Activated CD4-positive, CD25-positive, alpha-beta regulatory T cell (primary cell): ENCODE measurements at regions not wholly inside any gene's neighbourhood (a gene's known extent, or its start where the extent isn't known, plus 50 kb on each side); places are given as distances from the start of the nearest gene placed in this dataset.
"Not testable (repeated sequence)": the region's sequence is repeated elsewhere in the genome, so short reads cannot be mapped to it uniquely, and the experiment has no call there.

Source experiments
- DNase-seq, 4 experiments: peaks; one replicate each; lab custom pipeline; 2025; lab: John Stamatoyannopoulos, UW

DNA sequence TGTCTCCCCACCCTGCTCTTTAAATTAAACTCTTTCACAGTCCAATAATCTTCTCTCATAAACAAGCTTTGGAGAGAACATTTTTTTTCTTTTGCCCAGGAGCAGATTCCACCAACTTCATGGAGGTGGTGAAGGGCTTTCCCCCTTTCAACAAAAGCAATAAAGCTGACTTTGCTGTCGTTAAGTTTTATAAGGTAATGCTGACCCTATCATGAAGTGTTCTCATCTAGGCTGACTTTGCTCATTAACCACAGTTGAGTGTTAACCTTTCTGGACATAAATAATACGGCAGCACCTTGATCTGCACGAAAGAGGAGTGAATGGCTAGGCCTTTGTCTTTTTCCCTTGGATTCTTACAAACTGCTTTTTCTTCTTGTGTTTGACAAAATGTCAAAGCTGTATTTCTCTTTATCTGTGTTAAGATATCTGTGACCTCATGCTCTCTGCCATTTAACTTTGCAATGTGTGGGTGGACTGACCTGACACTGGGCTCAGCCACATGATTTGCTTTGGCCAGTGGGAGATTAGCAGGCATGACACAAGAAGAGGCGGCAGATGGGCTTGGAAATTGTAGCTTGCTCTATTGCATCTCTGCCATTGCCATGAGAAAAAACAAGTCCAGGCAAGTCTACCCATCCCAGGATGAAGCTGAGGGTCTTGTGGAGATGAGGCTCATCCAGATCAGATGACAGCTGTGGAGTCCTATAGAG is 470.9 kb upstream of the CCDC196 start:
- DNase-seq, result no peak

DNA sequence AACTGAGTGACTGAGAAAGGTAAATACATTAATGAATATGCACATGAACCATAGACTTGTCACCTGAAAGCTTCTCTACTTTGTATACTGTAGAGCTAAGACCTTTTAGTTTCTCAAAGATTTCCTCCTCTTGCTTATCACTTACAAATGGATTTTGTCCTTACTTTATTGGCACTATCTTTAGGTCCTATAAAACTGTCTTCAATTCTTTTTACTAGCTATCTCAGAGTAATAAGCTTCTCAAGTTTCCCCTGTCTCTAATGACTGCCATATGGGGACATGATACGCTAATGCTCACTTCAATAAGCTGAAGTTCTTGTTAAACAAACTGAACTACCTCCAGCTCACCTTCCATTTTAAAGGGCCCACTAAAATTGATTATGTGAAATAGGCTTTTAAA is 468.2 kb upstream of the CCDC196 start:
- no peak for DNase-seq

DNA sequence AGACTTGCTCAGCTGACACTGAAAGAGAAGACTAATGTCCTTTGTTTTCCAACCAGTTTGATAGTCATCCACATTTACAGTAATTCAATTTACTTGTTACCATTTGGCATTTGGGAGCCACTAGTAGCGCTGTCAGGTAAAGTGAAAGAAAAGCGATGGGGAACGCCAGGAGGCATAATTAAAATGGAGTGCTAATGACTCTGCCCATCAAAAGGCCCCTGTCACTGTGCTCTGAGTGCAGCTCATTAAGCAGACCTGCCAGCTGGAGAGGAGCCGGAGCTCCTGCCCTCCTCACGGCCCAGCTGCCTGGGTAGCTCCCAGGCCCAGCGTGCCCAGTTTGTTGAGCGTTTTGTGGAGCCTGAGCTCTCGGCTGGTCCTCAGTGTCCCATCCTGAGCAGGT is 463.6 kb upstream of the CCDC196 start:
- DNase-seq, result no peak

DNA sequence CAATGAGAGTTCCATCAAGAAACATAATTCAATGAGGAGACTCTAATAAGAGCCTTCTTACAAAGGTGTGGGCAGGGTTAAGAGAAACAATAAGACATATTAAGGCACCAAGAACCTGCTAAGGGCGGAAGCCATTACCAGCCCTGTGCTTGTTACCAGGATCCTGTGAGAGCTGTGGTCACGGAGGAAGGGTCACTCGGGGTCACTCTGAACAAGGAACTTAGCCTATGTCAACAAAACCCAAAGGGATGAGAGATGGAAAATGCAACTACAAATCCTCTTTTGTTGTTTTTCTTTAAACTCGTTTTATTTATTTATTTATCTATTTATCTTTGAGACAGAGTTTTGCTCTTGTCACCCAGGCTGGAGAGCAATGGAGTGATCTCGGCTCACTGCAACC is 460.4 kb upstream of the CCDC196 start:
- no peak for DNase-seq

DNA sequence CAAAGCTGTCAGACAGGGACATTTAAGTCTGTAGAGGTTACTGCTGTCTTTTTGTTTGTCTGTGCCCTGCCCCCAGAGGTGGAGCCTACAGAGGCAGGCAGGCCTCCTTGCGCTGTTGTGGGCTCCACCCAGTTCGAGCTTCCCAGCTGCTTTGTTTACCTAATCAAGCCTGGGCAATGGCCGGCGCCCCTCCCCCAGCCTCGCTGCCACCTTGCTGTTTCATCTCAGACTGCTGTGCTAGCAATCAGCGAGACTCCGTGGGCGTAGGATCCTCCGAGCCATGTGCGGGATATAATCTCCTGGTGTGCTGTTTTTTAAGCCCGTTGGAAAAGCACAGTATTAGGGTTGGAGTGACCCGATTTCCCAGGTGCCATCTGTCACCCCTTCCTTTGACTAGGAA is 454.2 kb upstream of the CCDC196 start:
- DNase-seq, result not testable (repeated sequence)

DNA sequence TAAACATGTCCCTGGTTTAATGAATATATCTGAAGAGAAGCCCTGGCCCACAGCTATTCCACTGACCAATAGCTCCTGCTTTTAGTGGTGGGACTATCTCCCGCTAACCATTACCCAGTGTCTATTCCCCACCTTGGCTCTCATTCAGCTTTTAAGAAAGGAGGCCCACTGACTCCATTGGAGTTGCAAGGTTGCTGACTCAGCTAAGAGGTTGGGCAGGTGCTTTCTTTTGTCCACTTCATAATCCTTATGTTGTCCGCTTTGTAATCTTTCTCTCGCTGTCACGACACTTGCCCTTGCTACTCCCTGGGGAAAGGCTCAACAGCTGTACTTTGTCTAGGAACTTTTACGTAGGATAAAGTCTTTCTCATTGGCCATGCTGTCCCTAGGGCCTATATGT is 453.4 kb upstream of the CCDC196 start:
- no peak for DNase-seq

DNA sequence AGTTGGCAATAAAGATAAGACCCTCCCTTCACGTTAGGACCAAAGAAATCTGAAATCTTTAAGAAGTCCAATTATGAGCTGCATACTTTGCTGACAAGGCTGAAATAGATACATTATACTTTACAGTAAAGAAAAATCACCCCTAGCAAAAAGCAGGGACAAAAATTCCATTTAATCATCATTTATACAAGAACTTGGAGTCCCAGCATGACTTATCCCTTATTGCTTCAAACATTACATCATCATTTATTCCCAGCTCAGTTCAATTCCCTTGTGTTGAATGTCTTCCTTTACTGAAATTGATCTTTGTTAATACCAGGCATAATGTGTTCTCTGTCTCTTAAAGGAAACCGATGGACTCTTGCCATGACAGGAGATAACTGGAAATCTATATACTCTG is 449.6 kb upstream of the CCDC196 start:
- no peak for DNase-seq

DNA sequence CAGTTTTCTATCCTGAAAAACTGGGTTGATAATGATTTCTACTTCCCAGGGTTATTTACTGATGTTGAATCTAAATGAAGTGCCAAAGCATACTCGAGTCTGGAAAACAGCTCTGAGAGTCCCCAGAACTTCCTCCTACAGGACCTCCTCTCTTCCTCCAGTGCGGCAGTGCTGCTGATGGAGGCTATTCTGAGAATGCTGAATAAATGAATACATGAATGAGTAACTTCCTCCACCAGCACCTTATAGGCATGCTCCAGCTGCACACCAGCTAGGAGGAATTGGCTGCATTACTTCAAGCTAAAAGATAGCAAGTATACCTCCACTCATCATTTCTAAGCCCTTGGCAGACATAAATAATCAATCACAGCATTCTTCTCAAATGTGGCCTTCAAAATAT is 448.8 kb upstream of the CCDC196 start:
- DNase-seq, result no peak

DNA sequence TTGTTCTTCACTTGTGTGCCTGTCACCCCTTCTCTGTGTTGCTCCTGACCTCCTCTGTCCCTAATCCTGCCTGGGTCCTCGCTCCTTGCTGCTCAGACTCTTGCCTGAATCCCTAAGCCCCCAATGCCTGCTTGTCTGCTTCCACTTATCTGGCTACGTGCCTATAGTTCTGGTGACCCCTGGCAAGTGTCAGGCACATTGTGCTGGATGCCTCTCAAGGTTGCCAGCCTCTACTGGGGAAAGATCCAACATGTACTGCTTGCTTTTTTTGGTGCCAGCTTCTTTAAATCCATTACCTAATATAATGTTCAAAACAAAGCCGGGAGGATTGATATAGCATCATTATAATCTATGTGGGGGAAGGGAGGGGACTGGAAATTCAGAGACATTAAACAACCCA is 448.0 kb upstream of the CCDC196 start:
- DNase-seq, result no peak

DNA sequence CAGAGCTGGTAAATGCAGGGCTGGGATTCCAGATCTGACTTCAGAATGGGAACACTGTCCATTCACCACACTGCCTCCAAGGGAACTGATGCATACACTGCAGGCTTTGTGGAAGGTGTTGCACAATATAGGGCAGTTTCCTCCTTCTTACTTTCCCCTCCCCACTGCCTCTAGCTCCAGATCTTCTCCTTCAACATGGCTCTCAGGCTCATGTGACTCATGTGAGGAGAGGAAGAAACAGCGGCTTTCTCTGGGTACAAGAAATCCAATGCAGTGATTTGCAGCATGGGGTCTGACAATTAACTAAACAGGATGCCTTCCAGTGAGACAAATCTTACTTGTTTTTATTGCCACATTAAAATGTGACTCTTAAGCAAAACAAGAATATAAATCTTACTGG is 447.6 kb upstream of the CCDC196 start:
- no peak for DNase-seq

DNA sequence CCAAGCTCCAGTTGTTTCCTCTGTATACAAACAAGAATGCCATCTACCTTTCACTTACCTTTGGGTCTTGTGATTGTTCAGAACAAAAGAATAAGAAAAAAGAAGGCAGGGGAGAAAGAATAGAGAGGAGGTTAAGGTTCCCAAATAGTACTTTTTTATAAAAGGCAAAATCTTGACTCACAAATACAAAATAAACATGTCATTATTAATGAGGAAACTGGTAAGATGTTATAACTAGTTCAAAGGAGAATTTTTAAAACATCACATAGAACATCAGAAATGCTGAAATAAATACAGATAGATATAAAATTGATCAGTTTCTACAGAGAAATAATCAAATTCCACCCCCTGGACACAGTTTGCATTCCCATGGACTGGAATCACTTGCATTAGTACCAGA is 446.7 kb upstream of the CCDC196 start:
- DNase-seq, result no peak

DNA sequence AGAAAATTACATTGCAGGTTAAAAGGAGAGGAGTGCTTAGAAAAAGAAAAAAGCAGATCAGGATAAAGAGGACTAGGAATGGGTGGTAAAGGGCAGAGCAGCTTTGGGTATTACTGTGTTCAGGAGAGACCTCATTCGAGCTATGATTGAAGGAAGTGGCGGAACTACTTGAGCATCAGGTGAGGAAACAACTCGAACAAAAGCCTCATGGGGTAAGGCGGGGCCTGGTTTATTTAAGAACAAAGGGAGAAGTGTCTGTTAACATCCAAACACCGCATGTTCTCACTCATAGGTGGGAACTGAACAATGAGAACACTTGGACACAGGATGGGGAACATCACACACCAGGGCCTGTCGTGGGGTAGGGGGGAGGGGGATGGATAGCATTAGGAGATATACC is 444.6 kb upstream of the CCDC196 start:
- no peak for DNase-seq

DNA sequence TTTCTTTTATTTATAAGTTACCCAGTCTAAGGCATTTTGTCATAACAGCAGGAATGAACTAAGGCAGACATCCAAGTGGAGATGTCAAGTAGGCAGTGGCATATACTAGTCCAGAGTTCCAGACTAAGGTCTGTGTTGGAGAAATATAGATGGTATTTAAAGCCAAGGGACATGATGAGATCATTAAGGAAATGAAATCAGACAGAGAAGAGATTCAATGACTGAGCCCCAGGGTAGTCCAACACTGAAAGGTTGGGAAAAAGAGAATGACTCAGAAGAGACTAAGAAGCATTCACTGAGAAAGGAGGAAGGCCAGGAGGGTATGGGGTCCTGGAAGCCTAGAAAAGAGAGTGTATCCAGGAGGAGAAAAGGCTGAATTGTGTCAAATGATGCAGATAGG is 442.2 kb upstream of the CCDC196 start:
- DNase-seq, result no peak

DNA sequence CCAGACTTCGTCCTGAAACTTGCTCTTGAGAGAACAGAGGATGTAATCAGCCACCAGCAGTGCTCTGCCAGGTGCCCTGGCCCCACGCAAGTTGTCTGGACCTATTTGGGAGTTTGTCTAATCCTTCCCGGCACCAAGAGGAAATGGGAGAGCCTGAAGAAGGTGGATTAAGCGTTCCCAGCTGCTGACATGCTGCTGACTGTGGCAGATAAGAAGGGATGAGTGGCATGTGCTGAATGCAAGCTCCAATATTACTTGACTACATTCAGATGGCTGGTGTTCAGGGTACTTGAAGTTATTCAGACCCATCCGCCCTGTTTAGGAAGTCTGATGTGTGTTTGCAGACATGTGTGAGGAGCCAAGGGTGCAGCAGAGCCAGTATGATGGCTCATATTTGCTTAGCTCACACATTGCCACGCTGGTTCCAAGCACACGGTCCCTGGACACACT is 440.6 kb upstream of the CCDC196 start:
- no peak for DNase-seq

DNA sequence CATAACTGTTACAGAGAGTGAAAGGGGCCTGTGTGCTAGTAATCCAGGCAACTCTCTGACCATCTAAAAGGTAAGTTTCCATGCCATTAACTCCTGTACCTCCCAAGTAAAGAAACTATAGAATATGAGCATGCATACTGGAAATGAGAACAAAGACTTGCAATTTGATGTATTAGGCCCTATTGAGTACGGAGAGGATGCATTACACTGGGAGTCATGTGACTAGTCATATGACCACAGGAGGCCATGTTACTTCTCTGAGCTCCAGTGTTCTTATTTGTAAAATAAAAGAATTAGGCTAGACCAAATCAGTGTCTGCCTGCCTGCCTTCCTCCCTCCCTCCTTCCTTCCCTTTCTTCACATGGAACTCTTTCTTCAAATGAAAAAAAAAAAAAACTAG is 440.1 kb upstream of the CCDC196 start:
- no peak for DNase-seq

DNA sequence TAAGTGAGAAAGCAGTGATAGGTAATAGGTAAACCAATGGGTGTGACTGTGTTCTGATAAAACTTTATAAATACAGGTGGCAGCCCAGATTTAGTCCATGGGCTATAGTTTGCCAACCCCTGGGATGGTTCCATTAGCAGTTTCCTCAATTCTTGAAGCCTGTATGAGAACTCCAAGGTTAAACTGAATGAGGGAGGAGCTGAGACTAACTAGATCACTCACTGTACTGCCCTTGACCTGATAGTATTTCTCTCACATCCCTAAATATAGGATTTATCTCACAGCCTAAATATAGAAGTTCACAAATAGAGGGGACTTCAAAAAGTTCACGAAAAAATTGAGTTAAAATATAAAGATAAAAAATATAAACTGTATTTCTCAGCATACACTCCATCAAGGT is 439.6 kb upstream of the CCDC196 start:
- no peak for DNase-seq

DNA sequence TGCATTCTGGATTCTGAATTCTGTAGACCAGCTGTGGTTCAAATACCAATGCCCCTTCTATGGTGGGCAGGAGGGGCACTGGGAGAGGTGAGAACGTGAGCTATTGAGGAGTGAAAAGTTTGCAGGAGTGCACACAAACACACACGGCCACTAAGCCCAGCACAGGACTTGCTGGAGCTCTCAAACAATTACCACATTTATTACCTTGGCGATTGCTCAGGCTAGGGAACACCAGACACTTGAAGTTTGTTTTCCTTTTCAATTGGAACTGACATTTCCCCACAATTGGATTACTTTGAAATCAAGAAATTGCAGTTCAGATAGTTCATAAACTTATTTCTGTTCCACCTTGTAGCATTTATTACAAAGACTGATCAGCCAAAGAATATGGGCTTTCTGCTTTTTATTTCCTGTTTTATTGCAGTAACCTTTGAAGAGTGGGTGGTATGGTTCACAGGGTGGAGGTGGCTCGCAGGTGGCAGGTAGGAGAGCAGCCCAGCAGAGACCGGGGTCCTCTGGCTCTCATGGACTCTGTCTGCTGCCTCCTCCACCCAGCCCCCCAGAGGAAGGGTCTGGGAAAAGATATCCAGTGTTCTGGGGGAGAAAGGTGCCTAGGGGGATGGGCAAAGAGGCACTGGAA is 429.8 kb upstream of the CCDC196 start:
- no peak for DNase-seq

DNA sequence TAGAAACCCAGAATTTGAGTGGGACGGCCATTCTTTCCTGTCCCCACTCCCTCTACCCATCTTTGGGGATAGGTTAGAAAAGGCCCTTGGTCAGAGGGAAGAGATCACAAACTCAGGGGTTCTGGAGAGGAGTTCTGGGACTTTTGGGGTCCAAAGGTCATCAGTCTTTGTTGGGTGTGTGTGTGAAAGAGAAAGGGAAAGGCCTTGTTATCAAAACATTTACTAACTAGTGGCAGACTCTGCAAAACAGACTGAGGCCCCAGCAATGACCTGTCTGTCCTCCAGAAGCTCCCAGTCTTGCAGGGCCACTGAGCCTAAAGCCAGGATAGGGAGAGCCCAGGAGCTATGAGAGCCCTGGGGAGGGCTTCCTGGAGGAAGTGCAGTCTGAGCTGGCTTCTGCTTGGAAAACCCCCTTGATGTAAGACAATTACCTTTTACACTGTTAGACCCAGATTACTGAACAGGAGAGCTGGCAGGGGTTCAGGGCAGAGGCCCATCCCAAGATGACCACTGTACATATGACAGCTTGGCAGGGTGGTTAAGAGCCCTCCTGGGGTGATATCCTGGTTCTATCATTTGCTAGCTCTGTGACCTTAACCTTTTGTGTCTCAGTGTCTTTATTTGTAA is 429.1 kb upstream of the CCDC196 start:
- no peak for DNase-seq

DNA sequence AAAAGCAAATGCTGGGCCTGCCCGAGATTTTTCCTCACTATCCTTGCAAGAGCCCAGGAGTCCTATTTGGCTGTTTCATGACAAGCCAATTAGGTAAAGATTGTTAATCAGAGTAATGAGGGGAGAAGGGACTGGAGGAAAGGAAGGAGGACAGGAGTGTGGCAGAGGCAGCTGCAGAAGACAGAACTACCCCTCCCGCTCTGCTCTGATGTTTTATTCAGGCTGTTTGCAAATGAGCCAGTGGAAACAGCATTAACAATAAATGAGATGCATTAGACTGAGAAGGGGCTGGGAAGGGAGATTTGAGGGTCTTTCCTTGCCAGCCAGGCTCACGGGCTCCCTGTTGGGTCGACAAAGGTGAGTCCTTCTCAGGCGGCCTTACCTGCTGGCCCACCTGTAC is 421.0 kb upstream of the CCDC196 start:
- no peak for DNase-seq

DNA sequence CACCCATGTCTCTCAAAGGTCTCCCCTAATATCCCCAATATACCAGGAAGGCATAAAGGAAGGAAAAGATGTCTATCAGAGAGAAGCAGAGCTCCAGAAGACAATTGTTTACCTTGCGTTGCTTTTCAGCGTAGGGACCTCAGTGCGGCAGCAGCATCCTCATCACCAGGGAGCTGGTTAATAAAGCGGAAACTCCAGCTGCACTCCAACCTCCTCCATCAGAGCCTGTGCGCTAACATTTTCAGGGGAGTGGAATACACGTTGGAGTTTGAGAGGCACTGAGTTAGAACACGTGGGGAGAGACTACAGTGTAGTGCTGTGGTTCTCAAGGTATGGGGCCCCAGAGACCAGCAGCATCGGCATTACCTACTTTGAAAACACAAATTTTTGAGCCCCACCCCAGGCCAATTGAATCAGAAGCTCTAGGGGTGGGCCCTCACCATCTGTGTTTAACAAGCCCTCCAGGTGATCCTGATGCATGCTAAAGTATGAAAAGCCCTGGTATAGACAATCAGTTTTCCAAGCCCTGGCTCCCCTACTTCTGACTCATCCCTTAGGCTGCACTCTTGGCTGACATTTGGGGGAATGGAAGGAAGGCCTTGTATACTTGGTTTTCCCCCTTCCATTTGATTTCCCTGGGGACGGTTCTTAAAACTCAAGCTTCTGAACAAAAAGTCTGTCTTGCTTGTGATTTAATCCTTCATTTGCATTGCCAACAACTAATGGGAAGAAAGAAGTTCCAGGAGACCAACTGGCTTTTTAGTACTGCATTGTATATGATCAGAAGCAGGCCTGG is 419.0 kb upstream of the CCDC196 start:
- no peak for DNase-seq

DNA sequence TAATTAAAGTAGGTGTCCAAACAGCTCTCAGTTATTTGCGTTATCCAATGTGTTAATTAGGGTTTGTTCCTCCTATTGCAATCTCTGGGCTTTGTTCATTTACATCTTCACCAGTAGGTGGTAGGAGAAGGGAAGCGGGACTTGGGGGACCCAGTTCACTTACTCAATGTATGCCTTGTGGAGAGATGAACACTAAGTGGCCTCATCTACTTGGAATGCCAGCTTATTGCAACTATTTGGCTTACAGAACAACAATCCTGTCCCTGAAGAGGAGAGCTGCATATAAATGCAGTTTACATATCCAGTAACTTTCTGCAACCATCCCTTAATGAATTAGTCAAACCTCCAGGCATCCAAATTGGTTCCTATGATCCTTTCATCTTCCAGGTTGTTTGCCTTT is 417.1 kb upstream of the CCDC196 start:
- DNase-seq, result no peak

DNA sequence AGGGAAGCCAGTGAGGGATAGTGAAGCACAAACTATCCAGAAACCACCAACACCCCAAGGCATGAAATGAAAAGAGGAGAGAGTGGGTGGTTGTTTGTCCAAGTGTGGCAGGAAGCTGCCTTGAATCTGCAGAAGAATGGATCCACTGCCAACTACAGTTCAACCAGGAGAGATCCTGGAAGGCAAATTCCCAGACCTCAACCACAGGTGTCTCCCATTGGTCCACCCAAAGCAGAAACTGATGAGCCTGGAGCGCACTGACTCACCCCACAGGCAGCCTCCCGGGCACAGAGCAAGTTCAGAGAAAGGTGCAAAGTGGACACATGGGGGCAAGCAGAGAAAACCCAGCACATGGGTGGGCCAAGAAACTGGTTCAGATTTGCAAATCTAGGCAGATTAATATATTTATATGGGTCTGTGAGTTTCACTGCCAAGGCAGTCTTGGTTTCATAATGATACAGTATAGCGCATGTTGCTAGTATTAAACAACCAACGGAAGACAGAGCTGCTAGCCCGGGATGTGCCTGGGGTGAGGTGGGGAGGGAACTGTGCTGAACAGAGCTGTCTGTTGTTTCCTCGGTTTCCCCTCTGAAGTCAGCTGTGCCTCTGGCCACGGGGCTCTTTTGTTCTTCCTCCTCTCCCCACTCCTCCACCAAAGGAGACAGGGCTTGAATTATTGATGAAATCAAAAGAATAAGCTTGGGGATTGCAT is 416.2 kb upstream of the CCDC196 start:
- DNase-seq, result no peak
